HCT116 (cell line): ENCODE measurements at regions not wholly inside any gene's neighbourhood (a gene's known extent, or its start where the extent isn't known, plus 50 kb on each side); places are given as distances from the start of the nearest gene placed in this dataset.
"Not testable (repeated sequence)": the region's sequence is repeated elsewhere in the genome, so short reads cannot be mapped to it uniquely, and the experiment has no call there.

Experiments
- CTCF ChIP-seq, 3 experiments: fragments of 200-600 bp in 1 of 3; sonication (generic) in 1 of 3; IDR thresholded peaks in 2 of 3; conservative IDR thresholded peaks in 1 of 3; 2 replicates each; pipeline ENCODE4 v1.5.1; 2012 to 2017; ENCODE audit warnings: low read depth in 2 of 3, low read length in 2 of 3, antibody characterized with exemption in 1 of 3, borderline replicate concordance in 1 of 3, control low read depth in 1 of 3, mild to moderate bottlenecking in 1 of 3, mixed read lengths in 1 of 3, mixed run types in 1 of 3, moderate library complexity in 1 of 3; ENCODE audit not compliant: insufficient read depth in 1 of 3
- EGR1 ChIP-seq: IDR thresholded peaks from 2 replicates; pipeline ENCODE4 v1.6.1; 2012; ENCODE audit warnings: low read depth
- POLR2AphosphoS5 ChIP-seq: IDR thresholded peaks from 2 replicates; pipeline ENCODE4 v1.6.1; 2011; ENCODE audit warnings: mild to moderate bottlenecking, low read depth, low read length, moderate library complexity
- ZBTB33 ChIP-seq: IDR thresholded peaks from 2 replicates; pipeline ENCODE4 v1.6.1; 2011; ENCODE audit warnings: mild to moderate bottlenecking, low read length, moderate library complexity; ENCODE audit not compliant: insufficient replicate concordance; ENCODE audit errors: extremely low read depth

GRCh38 chr7:68195642-68196041 lies 1199.0 kb downstream of the TYW1 start:
- not testable (repeated sequence) for TF ChIP-seq ZBTB33; EGR1; POLR2AphosphoS5; CTCF (IDR thresholded peaks at IDR 0.05 in 2 of 3, conservative IDR thresholded peaks at IDR 0.05 in 1 of 3; ENCODE audit: borderline replicate concordance in 1 of 3, insufficient read depth in 1 of 3, low read depth in 2 of 3, low read length in 2 of 3)
